A549 (cell line): ENCODE measurements at regions not wholly inside any gene's neighbourhood (a gene's known extent, or its start where the extent isn't known, plus 50 kb on each side); places are given as distances from the start of the nearest gene placed in this dataset.

ENCODE experiments used
- CBX2 ChIP-seq: fragments of 200-600 bp; sonication (generic); IDR thresholded peaks from 2 replicates; pipeline ENCODE4 v1.6.1; 2016; ENCODE audit warnings: low read depth, mild to moderate bottlenecking, borderline replicate concordance
- ELK1 ChIP-seq: fragments of 150-350 bp; IDR thresholded peaks from 2 replicates; pipeline ENCODE4 v1.6.1; 2014; ENCODE audit warnings: low read depth, mild to moderate bottlenecking, low read length
- MAFK ChIP-seq: fragments of 450-650 bp; IDR thresholded peaks from 2 replicates; pipeline ENCODE4 v1.6.1; 2014; ENCODE audit not compliant: partially characterized antibody
- TF ChIP-seq, protein P1 (sequence below): fragments of >200 bp; sonication (Bioruptor Twin); formaldehyde crosslinking; IDR thresholded peaks from 3 replicates; pipeline ENCODE4 v1.5.1; 2016
- TF ChIP-seq, protein P2 (sequence below): IDR thresholded peaks from 2 replicates; pipeline ENCODE4 v1.6.1; 2012

DNA sequence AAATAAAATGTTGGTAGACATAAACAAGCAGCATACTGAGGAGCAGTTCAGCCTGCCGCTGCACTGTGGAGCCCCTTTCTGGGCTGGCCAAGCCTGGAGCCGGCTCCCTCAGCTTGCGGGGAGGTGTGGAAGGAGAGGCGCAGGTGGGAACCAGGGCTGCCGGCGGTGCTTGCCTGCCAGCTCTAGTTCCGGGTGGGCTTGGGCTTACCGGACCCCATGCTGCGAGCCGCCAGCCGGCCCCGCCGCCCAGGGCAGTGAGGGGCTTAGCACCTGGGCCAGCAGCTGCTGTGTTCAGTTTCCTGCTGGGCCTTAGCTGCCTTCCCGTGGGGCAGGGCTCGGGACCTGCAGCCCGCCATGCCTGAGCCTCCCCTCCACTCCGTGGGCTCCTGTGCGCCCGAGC is 672.9 kb upstream of the POM121L12 start:
- no peak for TF ChIP-seq ELK1
- no peak for TF ChIP-seq MAFK
- TF ChIP-seq, protein P1, sequence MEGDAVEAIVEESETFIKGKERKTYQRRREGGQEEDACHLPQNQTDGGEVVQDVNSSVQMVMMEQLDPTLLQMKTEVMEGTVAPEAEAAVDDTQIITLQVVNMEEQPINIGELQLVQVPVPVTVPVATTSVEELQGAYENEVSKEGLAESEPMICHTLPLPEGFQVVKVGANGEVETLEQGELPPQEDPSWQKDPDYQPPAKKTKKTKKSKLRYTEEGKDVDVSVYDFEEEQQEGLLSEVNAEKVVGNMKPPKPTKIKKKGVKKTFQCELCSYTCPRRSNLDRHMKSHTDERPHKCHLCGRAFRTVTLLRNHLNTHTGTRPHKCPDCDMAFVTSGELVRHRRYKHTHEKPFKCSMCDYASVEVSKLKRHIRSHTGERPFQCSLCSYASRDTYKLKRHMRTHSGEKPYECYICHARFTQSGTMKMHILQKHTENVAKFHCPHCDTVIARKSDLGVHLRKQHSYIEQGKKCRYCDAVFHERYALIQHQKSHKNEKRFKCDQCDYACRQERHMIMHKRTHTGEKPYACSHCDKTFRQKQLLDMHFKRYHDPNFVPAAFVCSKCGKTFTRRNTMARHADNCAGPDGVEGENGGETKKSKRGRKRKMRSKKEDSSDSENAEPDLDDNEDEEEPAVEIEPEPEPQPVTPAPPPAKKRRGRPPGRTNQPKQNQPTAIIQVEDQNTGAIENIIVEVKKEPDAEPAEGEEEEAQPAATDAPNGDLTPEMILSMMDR = no peak
- no peak for TF ChIP-seq CBX2
- TF ChIP-seq, protein P2, sequence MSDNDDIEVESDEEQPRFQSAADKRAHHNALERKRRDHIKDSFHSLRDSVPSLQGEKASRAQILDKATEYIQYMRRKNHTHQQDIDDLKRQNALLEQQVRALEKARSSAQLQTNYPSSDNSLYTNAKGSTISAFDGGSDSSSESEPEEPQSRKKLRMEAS = no peak
